ENCODE measurements at regions not wholly inside any gene's neighbourhood (a gene's known extent, or its start where the extent isn't known, plus 50 kb on each side); places are given as distances from the start of the nearest gene placed in this dataset.

DNA sequence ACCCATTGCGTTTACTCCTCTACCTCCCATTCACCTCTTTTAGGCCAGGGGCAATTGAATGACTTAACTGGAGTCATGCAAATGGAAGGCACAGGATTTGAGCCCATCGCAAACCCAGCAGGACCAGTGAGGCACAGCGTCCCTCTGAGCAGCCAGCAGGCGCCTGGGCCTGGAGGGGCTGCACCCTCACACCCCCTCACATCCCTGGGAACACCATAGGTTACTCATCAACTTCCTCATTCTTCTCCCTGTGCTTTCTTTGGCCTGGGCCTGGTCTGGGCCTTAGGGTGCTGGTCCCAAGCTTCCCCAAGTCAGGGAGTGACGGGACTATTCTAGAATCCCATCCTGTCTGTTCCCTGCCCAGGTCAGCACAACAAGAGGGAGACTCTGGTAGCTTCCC, 169.4 kb upstream of the EEPD1 start:
- no peak for TF ChIP-seq EZH2 (IDR thresholded peaks at IDR 0.05; ENCODE audit: borderline replicate concordance, low read depth, low read length, severe bottlenecking)
- TF ChIP-seq, protein P1, sequence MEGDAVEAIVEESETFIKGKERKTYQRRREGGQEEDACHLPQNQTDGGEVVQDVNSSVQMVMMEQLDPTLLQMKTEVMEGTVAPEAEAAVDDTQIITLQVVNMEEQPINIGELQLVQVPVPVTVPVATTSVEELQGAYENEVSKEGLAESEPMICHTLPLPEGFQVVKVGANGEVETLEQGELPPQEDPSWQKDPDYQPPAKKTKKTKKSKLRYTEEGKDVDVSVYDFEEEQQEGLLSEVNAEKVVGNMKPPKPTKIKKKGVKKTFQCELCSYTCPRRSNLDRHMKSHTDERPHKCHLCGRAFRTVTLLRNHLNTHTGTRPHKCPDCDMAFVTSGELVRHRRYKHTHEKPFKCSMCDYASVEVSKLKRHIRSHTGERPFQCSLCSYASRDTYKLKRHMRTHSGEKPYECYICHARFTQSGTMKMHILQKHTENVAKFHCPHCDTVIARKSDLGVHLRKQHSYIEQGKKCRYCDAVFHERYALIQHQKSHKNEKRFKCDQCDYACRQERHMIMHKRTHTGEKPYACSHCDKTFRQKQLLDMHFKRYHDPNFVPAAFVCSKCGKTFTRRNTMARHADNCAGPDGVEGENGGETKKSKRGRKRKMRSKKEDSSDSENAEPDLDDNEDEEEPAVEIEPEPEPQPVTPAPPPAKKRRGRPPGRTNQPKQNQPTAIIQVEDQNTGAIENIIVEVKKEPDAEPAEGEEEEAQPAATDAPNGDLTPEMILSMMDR (IDR thresholded peaks at IDR 0.05; ENCODE audit: extremely low read depth in 1 of 2, insufficient read depth in 1 of 2, low read depth in 1 of 2, low read length in 2 of 2), result no peak
- TF ChIP-seq POLR2AphosphoS5 (IDR thresholded peaks at IDR 0.05; ENCODE audit: insufficient read depth, low read depth, low read length), result no peak
- no peak for TF ChIP-seq POLR2A (IDR thresholded peaks at IDR 0.05; ENCODE audit: low read depth, low read length)
- TF ChIP-seq MYC (IDR thresholded peaks at IDR 0.05; ENCODE audit: low read depth, low read length), result no peak

All from endothelial cell of umbilical vein (primary cell).